CD4-positive, alpha-beta T cell treated with Interleukin-10 for 1 hour (primary cell): ENCODE measurements at regions not wholly inside any gene's neighbourhood (a gene's known extent, or its start where the extent isn't known, plus 50 kb on each side); places are given as distances from the start of the nearest gene placed in this dataset.

ENCODE experiments used
- DNase-seq: peaks from one replicate; pipeline ENCODE4 v3.0.0-alpha.2; 2020

DNA sequence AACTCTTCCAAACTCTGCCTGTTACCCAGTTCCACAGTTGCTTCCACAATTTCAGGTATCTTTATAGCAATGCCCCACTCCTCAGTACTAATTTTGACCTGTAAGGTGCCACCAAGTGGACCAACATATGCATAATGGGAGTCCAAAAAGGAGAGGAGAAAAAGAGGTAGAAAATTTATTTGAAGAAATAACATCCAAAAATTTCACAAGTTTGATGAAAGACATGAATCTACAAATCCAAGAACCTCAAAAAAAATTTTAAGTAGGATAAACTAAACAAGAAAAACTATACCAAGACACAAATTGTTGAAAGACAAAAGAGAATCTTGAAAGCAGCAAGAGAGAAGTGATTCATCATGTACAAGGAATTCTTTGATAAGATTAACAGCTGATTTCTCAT is 79.8 kb downstream of the BARX1 start:
- no peak for DNase-seq

DNA sequence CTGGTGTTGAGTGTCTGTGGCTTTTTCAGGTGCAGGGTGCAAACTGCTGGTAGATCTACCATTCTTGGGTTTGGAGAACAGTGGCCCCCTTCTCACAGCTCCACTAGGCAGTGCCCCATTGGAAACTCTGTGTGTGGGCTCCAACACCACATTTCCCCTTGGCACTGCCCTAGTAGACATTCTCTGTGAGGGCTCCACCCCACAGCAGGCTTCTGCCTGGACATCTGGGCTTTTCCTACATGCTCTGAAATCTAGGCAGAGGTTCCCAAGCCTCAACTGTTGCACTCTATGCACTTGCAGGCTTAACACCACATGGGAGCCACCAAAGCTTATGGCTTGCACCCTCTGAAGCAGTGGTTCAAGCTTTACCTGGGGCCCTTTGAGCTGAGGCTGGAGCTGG is 80.9 kb downstream of the BARX1 start:
- no peak for DNase-seq

DNA sequence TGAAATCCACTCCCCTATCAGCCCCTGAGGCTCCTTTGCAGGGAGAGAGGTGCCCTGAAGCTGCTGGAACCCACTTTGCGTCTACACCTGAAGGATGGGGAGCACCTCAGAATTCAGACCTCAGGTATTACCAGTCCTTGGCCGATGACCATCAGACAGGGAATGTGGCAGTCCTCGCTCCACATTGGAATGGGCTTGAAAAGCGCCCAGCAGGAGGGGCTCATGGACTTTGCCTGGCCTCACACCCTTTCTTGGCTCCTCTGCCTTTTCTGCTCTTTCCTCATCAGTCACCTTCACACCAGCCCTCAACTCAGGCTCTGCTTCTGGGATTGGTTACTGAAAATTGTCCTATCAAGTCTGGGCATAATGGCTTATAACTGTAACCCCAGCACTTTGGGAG is 83.9 kb downstream of the BARX1 start:
- DNase-seq = no peak

- DNase-seq = no peak
Observed at GRCh38 chr9:93869863-93870262, 85.3 kb downstream of the BARX1 start.

DNA sequence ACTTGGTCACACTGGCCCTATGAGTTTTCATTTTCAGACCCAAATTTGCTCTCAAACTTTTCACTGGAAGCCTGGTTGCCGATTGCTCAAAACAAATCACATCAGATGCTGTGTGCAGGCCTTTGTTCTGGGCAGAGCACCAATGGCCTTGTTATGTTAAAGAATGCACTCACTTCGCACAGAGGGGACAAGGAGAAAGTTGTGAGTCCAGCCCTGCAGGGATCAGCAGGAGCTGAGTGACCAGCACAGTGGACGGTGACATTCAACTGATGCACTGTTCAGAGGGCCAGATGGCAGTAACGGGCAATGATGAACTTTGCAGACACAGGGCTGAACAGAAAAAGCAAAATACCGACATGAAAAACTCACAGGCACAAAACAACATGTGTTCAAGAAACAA is 86.1 kb downstream of the BARX1 start:
- DNase-seq = no peak

DNA sequence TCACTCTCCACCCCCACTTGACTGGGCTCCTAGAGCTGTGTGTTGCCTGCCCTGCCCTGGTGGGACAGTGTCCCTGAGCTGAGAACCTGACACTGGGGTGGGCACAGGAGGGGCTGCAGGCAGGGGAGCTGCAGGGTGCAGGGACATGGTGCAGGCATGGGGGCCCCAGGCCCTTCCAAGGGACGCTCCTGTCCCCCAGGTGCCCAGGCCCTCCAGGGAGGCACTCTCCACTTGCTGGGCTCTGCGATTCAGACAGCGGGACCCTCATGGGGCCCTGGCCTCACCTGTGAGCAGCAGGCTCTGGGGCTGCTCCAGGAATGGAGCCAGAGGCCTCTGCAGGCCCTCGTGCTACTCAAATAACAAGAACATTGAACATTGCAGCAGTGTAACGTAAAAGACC is 89.4 kb downstream of the BARX1 start:
- no peak for DNase-seq

GRCh38 chr9:93865245-93865644 is 89.9 kb downstream of the BARX1 start:
- no peak for DNase-seq

DNA sequence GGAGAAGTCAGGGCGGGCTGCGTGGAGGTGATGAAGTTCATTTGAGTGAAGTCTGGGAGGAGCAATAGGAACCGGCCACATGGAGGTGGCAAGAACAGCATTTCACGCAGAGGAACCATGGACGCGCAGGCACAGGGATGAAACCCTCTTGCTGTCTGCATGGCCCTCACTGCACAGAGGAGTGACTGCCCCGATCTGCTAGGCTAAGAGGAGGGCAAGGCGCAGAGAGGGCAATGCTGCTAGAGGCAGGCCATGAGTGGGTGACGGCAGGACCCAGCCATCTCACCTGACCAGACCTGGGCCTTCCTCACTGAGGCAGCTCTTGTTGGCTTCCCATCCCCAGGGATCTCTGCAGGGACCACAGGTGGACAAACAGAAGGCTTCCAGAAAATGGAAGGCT is 90.3 kb downstream of the BARX1 start:
- no peak for DNase-seq

GRCh38 chr9:93864032-93864431 is 91.1 kb downstream of the BARX1 start:
- no peak for DNase-seq

DNA sequence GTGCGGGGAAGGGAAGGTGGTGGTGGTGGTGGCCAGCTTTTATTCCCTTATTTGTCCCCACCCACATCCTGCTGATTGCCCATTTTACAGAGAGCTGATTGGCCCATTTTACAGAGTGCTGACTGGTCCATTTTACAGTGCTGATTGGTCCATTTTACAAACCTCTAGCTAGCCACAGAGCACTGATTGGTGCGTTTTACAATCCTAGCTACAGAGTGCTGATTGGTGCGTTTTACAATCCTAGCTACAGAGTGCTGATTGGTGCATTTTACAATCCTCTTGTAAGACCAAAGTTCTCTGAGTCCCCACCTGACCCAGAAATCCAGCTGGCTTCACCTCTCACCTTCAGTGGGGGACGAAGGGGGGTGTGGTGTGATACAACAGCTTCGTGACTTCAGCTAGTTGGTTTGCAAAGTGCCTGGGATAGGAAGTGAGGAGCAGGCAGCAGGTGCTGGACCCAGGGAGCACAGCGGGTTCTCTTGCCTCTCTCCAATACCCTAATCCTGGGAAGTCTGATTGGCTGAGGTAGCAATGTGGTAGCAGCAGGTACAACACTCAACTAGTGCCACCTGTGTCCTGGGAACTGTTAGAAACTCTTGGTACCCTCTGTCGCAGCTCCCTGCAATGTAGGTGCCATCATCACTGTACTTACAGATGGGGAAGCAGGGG is 92.1 kb downstream of the BARX1 start:
- DNase-seq = no peak

GRCh38 chr9:93861736-93862358 is 93.3 kb downstream of the BARX1 start:
- DNase-seq = no peak

- DNase-seq = no peak
Observed at GRCh38 chr9:93860694-93861658, 94.2 kb downstream of the BARX1 start.

GRCh38 chr9:93859431-93860215 is 95.5 kb downstream of the BARX1 start:
- no peak for DNase-seq

GRCh38 chr9:93857528-93857927 is 97.6 kb downstream of the BARX1 start:
- no peak for DNase-seq

GRCh38 chr9:93852728-93853127 is 102.4 kb downstream of the BARX1 start:
- DNase-seq = no peak

DNA sequence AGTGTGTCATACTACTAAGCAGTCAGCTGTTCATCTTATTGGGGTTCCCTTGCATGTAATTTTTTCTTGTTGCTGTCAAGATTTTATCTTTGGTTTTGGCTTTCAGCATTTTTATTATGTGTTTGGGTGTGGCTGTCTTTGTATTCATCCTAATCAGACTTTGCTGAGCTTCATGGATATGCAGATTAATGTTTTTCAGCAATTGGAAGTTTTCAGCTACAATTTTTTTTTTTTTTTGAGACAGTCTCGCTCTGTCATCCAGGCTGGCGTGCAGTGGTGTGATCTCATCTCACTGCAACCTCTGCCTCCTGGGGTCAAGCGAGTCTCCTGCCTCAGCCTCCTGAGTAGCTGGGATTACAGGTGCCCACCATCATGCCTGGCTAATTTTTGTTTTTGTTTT is 108.8 kb downstream of the BARX1 start:
- no peak for DNase-seq

DNA sequence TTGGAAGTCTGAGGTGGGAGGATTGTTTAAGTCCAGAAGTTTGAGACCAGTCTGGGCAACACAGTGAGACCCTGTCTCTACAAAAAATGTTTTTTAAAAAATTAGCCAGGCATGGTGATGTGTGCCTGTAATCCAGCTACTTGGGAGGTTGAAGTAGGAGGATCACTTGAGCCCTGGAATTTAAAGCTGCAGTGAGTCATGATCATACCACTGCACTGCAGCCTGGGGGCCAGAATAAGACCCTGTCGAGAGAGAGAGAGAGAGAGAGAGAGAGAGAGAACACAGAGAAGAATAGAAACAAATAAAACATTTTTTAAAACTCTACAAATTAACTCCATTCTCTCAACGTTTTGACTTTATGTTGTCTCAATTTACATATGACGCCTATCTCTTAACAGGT is 111.8 kb downstream of the BARX1 start:
- DNase-seq = no peak

DNA sequence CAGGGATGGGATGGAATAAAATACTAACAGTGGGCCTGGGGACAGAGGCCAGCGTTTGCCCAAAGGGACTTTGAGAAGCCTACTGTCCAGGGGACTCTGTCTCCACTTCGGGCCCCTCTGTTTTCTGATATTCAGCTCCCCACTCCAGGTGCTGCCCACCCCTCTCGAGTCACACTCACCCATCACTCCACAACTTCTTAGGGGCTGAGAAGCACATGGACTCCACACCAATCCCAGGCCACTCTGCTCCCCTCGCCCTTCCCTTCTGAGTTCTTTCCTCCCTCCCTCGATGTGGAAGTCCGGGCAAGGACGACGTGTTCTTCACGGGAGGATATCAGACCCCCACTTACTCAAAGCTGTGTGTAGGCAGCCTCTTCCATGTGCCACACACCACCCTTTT is 124.5 kb downstream of the BARX1 start:
- DNase-seq = no peak

- no peak for DNase-seq
Observed at GRCh38 chr9:93830012-93830596, 125.1 kb downstream of the BARX1 start.

- DNase-seq = no peak
Observed at GRCh38 chr9:93829271-93830011, 125.7 kb downstream of the BARX1 start.

- no peak for DNase-seq
Observed at GRCh38 chr9:93828331-93829097, 126.6 kb downstream of the BARX1 start.
